LNCaP clone FGC (cell line): ENCODE measurements at regions not wholly inside any gene's neighbourhood (a gene's known extent, or its start where the extent isn't known, plus 50 kb on each side); places are given as distances from the start of the nearest gene placed in this dataset.

Experiments
- DNase-seq: peaks from one replicate; pipeline ENCODE4 v3.0.0-alpha.2; 2011; ENCODE audit warnings: low read depth
- H3K4me3 ChIP-seq: 2 replicates; pipeline ENCODE4 v1.5.1; 2011; ENCODE audit warnings: mild to moderate bottlenecking, low read depth, low read length, control low read depth
- TF ChIP-seq, protein P1 (sequence below): IDR thresholded peaks from 2 replicates; pipeline ENCODE4 v1.5.1; 2012; ENCODE audit warnings: mild to moderate bottlenecking; ENCODE audit not compliant: control insufficient read depth, insufficient read depth; ENCODE audit errors: extremely low read depth

DNA sequence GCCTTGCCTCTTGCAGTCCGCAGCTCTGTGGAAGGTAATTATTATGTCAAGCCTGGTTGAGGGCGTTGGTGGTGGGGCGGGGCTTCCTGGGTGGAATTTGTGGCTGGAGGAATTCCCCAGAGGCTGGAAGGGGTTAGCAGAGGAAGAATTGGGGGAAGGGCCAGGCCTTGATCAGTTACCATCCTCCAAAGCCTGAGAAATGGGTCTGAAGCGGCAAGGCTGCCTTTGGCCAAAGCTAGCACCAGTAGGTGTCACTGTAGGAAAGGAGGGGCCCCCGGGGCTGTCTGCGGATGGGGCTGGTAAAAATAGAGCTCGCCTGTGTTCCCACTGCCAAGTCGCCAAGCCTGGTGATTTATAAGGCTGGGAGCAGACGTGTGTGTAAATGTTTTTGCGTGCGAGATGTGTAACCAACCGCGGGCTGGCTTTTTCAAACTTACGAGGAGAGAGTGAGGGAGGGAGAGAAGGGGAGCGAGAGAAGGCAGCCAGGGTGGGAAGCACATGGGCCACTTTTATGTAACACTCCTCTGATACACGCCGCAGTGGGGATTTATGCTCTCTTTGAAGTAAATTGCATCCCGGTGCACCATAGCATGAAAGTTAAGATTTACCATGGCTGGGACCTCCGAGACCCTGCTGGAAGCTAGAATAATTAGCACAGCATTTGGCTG, 367.0 kb downstream of the BCOR start:
- DNase-seq, result peak; percentile 54
- H3K4me3 ChIP-seq, result no peak overlapping the region
- TF ChIP-seq, protein P1, sequence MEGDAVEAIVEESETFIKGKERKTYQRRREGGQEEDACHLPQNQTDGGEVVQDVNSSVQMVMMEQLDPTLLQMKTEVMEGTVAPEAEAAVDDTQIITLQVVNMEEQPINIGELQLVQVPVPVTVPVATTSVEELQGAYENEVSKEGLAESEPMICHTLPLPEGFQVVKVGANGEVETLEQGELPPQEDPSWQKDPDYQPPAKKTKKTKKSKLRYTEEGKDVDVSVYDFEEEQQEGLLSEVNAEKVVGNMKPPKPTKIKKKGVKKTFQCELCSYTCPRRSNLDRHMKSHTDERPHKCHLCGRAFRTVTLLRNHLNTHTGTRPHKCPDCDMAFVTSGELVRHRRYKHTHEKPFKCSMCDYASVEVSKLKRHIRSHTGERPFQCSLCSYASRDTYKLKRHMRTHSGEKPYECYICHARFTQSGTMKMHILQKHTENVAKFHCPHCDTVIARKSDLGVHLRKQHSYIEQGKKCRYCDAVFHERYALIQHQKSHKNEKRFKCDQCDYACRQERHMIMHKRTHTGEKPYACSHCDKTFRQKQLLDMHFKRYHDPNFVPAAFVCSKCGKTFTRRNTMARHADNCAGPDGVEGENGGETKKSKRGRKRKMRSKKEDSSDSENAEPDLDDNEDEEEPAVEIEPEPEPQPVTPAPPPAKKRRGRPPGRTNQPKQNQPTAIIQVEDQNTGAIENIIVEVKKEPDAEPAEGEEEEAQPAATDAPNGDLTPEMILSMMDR, result peak; percentile 65

DNA sequence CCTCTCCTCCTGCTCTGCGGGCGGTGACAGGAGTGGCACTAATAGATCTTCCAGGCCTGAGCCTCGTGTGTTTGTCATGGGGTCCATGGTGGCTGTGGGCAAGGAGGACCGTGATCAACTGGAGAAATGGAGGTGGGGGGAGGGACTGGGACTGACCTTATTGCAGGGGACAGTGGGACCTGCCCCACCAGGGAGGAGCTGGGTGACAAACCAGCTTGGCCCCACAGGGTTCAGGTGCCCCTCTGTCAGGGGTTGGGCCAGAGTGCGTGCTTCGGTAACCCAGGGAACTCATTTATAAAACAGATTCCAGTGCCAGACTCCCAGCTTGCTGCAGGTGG, 366.5 kb downstream of the BCOR start:
- TF ChIP-seq, protein P1, result no peak
- DNase-seq, result no peak
- no peak overlapping the region for H3K4me3 ChIP-seq

DNA sequence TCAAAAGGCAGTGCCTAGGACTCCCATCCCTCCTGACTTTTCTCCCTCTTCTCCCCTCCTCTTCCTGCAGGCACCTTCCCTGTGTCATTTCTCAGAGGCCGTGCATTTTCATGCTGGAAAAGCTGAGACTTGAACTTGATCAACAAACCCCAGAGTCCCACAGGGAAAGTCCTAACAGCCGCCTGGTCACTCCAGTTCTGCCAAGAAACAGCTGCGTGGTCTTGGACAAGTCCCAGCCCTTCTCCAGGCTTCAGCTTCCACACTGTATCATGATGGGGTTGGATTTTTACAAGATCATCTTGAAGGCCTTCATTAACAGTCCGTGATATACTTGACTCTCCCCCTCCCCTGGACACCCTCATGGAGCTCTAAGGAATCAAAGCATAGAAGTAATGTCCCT, 366.0 kb downstream of the BCOR start:
- DNase-seq, result no peak
- TF ChIP-seq, protein P1, result no peak

DNA sequence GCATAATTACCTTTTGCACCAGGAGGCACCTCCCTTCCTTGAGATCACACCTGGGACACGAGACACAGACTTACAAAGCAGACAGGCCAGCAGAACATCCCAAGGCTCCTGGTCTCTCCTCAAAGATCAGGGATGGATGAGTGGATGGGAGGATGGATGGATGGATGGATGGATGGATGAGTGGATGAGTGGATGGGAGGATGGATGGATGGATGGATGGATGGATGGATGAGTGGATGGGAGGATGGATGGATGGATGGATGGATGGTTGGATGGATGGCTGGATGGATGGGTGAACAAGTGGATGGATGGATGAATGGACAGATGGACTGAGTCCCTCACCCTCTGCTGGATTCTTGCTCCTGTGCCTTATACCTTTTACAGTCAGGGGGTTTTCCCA, 364.0 kb downstream of the BCOR start:
- no peak for DNase-seq
- no peak overlapping the region for H3K4me3 ChIP-seq
- TF ChIP-seq, protein P1, result no peak

More for the DNA sequence above, 366.0 kb downstream of the BCOR start:
- H3K4me3 ChIP-seq, result no peak overlapping the region

DNA sequence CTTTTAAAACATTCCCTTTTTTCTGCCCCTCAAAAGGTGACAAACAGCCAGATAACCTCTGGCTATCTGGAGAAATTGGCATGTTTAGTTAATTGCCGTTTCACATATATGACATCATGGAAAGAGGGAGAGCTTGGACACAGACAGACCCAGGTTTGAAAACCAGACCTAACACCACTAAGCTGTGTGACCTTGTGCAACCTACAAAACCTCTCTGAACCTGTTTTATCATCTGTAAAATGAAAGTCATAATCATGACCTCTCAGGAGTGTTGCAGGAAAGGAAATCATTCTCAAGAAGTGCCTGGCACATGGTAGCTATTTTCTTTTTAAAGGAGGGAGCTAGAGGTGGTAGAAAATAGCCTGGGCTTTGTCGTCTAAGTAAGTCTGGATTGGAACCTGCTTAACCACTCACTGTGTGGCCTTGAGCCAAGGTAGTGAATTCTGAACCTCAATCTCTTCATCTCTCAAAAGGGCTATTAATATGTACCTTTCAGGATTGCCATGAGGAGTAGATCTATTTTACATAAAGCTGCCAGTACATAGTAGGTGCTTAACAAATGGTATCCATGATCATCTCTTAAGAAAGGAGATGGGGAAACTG, 363.5 kb downstream of the BCOR start:
- no peak overlapping the region for H3K4me3 ChIP-seq
- TF ChIP-seq, protein P1, result no peak
- peak; percentile 60 for DNase-seq

DNA sequence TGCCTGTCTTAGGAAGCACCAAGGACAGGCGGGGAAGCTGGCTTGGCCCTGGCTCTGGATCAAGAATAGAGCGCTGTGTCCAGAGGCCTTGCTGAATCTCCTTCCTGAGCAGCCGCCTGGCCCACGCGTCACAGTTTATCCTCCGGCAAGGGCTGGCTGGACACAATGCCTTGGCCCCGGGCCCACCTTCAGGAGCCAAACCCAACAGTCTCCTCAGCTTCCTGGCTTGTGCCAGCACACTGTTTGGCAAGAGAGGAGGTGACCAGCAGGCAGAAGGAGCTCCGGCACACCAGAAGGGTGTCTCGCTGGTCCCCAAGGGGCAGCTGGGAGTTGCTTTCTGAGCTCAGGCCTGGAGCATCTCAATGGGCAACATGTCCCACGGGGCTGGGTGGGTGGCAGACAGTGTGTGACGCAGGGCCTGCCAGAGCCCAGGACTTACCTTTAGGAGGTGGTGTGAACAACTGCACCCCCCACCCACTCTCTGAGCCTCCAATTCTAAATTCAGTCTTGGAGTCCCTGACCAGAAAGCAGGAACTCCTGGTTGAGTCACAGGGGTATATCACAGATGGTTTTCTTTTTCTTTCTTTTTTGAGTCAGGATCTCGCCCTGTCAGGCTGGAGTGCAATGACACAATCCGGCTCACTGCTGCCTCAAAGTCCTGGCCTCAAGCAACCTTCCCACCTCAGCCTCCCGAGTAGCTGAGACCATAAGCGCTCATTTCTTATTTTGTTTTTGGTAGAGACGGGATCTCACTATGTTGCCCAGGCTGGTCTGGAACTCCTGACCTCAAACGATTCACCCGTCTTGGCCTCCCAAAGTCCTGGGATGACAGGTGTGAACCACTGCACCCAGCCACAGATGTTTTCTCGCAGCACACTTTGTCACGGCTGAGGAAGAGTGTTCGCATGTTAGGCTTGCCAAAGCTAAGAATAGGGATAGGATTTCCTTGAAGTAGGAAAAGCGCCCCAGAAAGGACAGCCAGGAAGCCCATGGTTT, 361.2 kb downstream of the BCOR start:
- TF ChIP-seq, protein P1, result no peak
- no peak overlapping the region for H3K4me3 ChIP-seq
- peak; percentile 84 for DNase-seq
